ENCODE measurements at regions not wholly inside any gene's neighbourhood (a gene's known extent, or its start where the extent isn't known, plus 50 kb on each side); places are given as distances from the start of the nearest gene placed in this dataset.

DNA sequence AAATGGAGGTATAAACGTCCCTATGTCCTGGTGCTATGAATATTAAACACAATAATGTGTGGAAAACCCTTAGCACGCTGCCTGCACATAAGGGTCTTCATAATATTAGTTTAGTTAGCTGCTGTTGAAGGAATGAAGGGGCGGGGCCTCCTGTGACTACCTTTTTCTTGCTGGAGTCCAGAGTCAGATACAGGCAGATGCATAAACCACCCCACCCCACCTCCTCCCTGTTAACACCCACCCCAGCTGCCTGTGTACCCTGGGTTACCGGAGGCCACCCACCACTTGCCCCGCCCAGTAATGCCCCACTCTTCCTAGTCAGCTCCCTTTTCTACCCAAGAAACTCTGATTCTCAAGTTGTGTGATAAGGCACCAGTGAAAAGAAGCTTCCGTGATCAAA, 158.4 kb downstream of the EN1 start:
- Histone ChIP-seq H3K27ac (ENCODE audit: low read depth, low read length) (no peak overlapping the region), H3K9me3 (ENCODE audit: control insufficient read depth in 5 of 5, low read length in 5 of 5) (peaks cover 4 to 9% (median 7%) of the 10 kb centered on the region in 5 donors), H3K27me3 (ENCODE audit: control insufficient read depth in 5 of 5, insufficient read depth in 4 of 5, low read length in 5 of 5) (no peaks in the 10 kb centered on the region), H3K36me3 (ENCODE audit: control insufficient read depth in 5 of 5, insufficient read depth in 5 of 5, low read length in 5 of 5) (no peaks in the 10 kb centered on the region), H3K9ac (ENCODE audit: low read length in 5 of 5) (no peak overlapping the region), H3K4me1 (ENCODE audit: control insufficient read depth in 5 of 5, insufficient read depth in 5 of 5, low read length in 5 of 5) (no peaks in the 10 kb centered on the region), H3K4me3 (ENCODE audit: low read depth in 1 of 5, low read length in 5 of 5) (no peak overlapping the region)

DNA sequence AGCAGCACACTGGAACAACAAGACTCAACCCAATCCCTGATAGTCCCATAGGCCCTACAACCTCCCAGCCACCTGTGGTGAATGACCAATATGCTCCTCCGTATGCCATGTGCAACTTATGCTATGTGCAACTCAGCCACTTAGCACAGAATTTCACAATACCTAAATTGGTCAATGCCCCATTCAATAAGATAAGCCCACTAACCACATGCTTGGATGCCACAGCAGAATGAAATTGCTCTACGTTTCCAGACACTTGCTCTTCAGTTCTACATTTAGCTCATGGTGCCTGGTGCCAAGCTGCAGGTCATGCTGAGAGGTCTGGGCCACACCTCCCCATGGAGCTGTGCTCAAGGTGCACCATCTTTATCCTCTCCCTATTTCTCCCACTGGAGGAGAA, 159.8 kb downstream of the EN1 start:
- Histone ChIP-seq H3K9ac (ENCODE audit: low read length in 5 of 5) (no peak overlapping the region), H3K4me3 (ENCODE audit: low read depth in 1 of 5, low read length in 5 of 5) (no peak overlapping the region), H3K27me3 (ENCODE audit: control insufficient read depth in 5 of 5, insufficient read depth in 4 of 5, low read length in 5 of 5) (no peaks in the 10 kb centered on the region), H3K9me3 (ENCODE audit: control insufficient read depth in 5 of 5, low read length in 5 of 5) (peaks cover 4 to 9% (median 7%) of the 10 kb centered on the region in 5 donors), H3K27ac (ENCODE audit: low read depth, low read length) (no peak overlapping the region), H3K36me3 (ENCODE audit: control insufficient read depth in 5 of 5, insufficient read depth in 5 of 5, low read length in 5 of 5) (no peaks in the 10 kb centered on the region), H3K4me1 (ENCODE audit: control insufficient read depth in 5 of 5, insufficient read depth in 5 of 5, low read length in 5 of 5) (no peaks in the 10 kb centered on the region)

DNA sequence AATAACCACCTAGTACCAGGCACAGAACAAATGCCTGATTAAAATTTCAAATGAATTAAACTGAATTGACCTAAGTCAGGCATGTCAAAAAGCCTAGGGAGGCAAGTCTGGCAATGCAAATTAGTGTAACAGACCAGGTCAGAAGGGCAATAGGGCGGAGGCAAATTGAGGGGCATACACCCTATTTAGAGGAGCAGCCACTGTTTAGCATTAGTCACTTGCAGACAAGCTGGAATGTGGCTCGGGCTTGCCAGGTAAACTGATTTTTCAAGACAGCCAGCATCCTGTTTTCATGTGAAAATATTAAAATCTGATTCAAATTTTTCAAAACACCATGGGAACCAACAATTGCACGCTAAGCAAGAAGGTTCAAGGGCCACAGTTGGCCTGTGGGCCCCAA, 160.3 kb downstream of the EN1 start:
- Histone ChIP-seq H3K9ac (ENCODE audit: low read length in 5 of 5) (no peak overlapping the region), H3K27me3 (ENCODE audit: control insufficient read depth in 5 of 5, insufficient read depth in 4 of 5, low read length in 5 of 5) (no peaks in the 10 kb centered on the region), H3K27ac (ENCODE audit: low read depth, low read length) (no peak overlapping the region), H3K4me3 (ENCODE audit: low read depth in 1 of 5, low read length in 5 of 5) (no peak overlapping the region), H3K9me3 (ENCODE audit: control insufficient read depth in 5 of 5, low read length in 5 of 5) (peaks cover 4 to 9% (median 7%) of the 10 kb centered on the region in 5 donors), H3K4me1 (ENCODE audit: control insufficient read depth in 5 of 5, insufficient read depth in 5 of 5, low read length in 5 of 5) (no peaks in the 10 kb centered on the region), H3K36me3 (ENCODE audit: control insufficient read depth in 5 of 5, insufficient read depth in 5 of 5, low read length in 5 of 5) (no peaks in the 10 kb centered on the region)

DNA sequence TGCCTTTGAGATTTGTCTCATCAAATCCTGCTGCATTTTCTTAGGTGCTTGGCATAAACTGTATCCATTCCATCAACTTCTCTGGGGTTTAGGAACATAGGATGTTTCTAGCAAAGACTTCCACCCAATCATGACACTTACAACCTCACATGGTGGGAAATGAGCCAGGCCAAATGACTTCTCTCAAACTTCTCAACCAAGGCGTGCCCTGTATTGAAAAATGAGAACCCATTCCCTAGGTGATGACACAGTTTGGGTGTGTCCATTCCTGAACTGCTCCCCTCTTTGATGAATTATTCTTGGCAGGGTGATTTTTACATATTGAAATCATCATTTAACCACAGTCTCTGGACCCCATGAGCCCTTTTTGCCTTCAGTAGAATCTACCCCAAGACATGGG, 161.1 kb downstream of the EN1 start:
- H3K9me3 ChIP-seq (ENCODE audit: control insufficient read depth in 5 of 5, low read length in 5 of 5): peaks cover 3 to 6% (median 4%) of the 10 kb centered on the region in 5 donors
- H3K4me3 ChIP-seq (ENCODE audit: low read depth in 1 of 5, low read length in 5 of 5): no peak overlapping the region
- H3K27me3 ChIP-seq (ENCODE audit: control insufficient read depth in 5 of 5, insufficient read depth in 4 of 5, low read length in 5 of 5): no peaks in the 10 kb centered on the region
- no peak overlapping the region for H3K27ac ChIP-seq (ENCODE audit: low read depth, low read length)
- no peaks in the 10 kb centered on the region for H3K36me3 ChIP-seq (ENCODE audit: control insufficient read depth in 5 of 5, insufficient read depth in 5 of 5, low read length in 5 of 5)
- H3K4me1 ChIP-seq (ENCODE audit: control insufficient read depth in 5 of 5, insufficient read depth in 5 of 5, low read length in 5 of 5): no peaks in the 10 kb centered on the region
- H3K9ac ChIP-seq (ENCODE audit: low read length in 5 of 5): peak overlapping the region in 1 of 5 donors; percentile 19

DNA sequence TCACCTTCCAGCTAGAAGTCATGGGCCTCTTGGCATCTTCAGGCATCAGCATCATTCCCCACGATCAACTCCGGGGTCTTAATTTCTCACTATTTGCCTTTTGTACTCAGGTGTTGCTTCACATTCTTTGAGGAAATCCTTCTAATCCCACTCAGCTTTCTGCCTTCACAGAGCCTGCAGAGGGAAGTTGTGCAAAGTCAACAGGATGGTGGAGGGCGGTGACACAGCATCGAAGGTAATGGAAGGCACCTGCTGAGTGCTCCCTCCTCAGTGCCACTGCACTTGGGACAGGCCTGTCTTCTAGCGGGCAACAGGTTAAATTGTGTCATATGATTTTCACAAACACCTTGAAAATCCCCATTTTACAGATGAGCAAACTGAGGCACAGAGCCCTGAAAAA, 164.0 kb downstream of the EN1 start:
- Histone ChIP-seq H3K27me3 (ENCODE audit: control insufficient read depth in 5 of 5, insufficient read depth in 4 of 5, low read length in 5 of 5) (no peaks in the 10 kb centered on the region), H3K9me3 (ENCODE audit: control insufficient read depth in 5 of 5, low read length in 5 of 5) (no peaks in the 10 kb centered on the region)

DNA sequence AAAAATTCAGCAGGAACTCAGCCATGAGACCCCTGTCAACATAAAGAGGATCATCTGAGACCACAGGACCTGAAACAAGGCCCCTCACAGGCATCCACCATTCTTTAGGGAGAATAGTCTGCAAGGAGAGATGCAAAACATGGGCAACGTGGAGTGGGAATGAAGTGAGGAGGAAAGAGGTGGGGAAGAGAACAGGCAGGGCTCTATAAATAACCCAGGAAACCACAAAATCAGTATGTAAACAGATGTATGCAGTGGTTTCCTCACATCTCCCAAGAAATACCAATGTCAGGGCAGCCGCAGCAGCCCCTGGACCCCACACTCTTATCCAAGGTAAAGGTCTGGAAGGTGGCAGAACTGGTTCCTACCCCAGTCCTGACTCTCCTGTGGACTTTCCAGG, 168.5 kb downstream of the EN1 start:
- no peak overlapping the region for H3K27ac ChIP-seq (ENCODE audit: low read depth, low read length)
- no peaks in the 10 kb centered on the region for H3K36me3 ChIP-seq (ENCODE audit: control insufficient read depth in 5 of 5, insufficient read depth in 5 of 5, low read length in 5 of 5)
- no peaks in the 10 kb centered on the region for H3K9me3 ChIP-seq (ENCODE audit: control insufficient read depth in 5 of 5, low read length in 5 of 5)
- H3K27me3 ChIP-seq (ENCODE audit: control insufficient read depth in 5 of 5, insufficient read depth in 4 of 5, low read length in 5 of 5): no peaks in the 10 kb centered on the region
- no peak overlapping the region for H3K9ac ChIP-seq (ENCODE audit: low read length in 5 of 5)
- H3K4me3 ChIP-seq (ENCODE audit: low read depth in 1 of 5, low read length in 5 of 5): no peak overlapping the region
- no peaks in the 10 kb centered on the region for H3K4me1 ChIP-seq (ENCODE audit: control insufficient read depth in 5 of 5, insufficient read depth in 5 of 5, low read length in 5 of 5)

More for the DNA sequence above, 164.0 kb downstream of the EN1 start:
- no peaks in the 10 kb centered on the region for H3K36me3 ChIP-seq (ENCODE audit: control insufficient read depth in 5 of 5, insufficient read depth in 5 of 5, low read length in 5 of 5)
- H3K4me3 ChIP-seq (ENCODE audit: low read depth in 1 of 5, low read length in 5 of 5): no peak overlapping the region
- no peak overlapping the region for H3K9ac ChIP-seq (ENCODE audit: low read length in 5 of 5)
- no peaks in the 10 kb centered on the region for H3K4me1 ChIP-seq (ENCODE audit: control insufficient read depth in 5 of 5, insufficient read depth in 5 of 5, low read length in 5 of 5)
- no peak overlapping the region for H3K27ac ChIP-seq (ENCODE audit: low read depth, low read length)

DNA sequence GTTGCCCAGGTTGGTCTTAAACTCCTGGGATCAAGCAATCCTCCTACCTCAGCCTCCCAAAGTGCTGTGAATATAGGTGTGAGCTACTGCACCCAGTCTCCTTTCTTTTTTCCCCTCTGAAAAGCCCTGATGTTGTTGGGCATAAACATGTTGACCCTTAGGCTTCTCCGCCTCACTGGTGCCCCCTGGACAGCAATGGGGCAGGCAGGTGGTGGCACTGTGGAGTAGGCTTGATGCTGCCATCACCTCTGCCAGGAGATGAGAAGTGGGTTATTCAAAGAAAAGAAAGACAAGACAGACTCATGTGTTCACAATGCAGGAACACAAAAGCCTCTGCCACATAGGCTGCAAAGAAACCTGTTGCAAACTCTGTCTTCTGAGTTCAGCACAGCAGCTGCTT, 169.9 kb downstream of the EN1 start:
- Histone ChIP-seq H3K9me3 (ENCODE audit: control insufficient read depth in 5 of 5, low read length in 5 of 5) (no peaks in the 10 kb centered on the region), H3K27me3 (ENCODE audit: control insufficient read depth in 5 of 5, insufficient read depth in 4 of 5, low read length in 5 of 5) (no peaks in the 10 kb centered on the region), H3K4me1 (ENCODE audit: control insufficient read depth in 5 of 5, insufficient read depth in 5 of 5, low read length in 5 of 5) (no peaks in the 10 kb centered on the region), H3K36me3 (ENCODE audit: control insufficient read depth in 5 of 5, insufficient read depth in 5 of 5, low read length in 5 of 5) (no peaks in the 10 kb centered on the region), H3K9ac (ENCODE audit: low read length in 5 of 5) (no peak overlapping the region), H3K27ac (ENCODE audit: low read depth, low read length) (no peak overlapping the region), H3K4me3 (ENCODE audit: low read depth in 1 of 5, low read length in 5 of 5) (no peak overlapping the region)

DNA sequence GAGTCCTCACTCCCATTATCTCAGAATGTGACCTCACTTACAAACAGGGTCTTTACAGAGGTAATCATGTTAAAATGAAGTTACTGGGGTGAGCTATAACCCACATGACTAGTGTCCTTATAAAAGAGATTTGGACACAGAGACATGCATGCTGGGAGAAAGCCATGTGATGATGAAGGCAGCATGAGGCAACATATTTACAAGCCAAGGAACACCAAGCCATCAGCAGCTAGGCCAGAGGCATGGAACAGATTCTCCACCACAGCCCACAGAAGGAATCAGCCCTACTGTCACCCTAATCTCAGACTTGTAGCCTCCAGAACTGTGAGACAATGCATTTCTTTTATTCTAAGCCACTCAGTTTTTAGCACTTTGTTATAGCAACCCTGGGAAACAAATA, 171.9 kb downstream of the EN1 start:
- no peak overlapping the region for H3K4me3 ChIP-seq (ENCODE audit: low read depth in 1 of 5, low read length in 5 of 5)
- peaks cover 0 to 8% (median 6%) of the 10 kb centered on the region in 5 donors for H3K4me1 ChIP-seq (ENCODE audit: control insufficient read depth in 5 of 5, insufficient read depth in 5 of 5, low read length in 5 of 5)
- no peaks in the 10 kb centered on the region for H3K27me3 ChIP-seq (ENCODE audit: control insufficient read depth in 5 of 5, insufficient read depth in 4 of 5, low read length in 5 of 5)
- no peaks in the 10 kb centered on the region for H3K9me3 ChIP-seq (ENCODE audit: control insufficient read depth in 5 of 5, low read length in 5 of 5)
- no peak overlapping the region for H3K9ac ChIP-seq (ENCODE audit: low read length in 5 of 5)
- H3K27ac ChIP-seq (ENCODE audit: low read depth, low read length): no peak overlapping the region
- no peaks in the 10 kb centered on the region for H3K36me3 ChIP-seq (ENCODE audit: control insufficient read depth in 5 of 5, insufficient read depth in 5 of 5, low read length in 5 of 5)

DNA sequence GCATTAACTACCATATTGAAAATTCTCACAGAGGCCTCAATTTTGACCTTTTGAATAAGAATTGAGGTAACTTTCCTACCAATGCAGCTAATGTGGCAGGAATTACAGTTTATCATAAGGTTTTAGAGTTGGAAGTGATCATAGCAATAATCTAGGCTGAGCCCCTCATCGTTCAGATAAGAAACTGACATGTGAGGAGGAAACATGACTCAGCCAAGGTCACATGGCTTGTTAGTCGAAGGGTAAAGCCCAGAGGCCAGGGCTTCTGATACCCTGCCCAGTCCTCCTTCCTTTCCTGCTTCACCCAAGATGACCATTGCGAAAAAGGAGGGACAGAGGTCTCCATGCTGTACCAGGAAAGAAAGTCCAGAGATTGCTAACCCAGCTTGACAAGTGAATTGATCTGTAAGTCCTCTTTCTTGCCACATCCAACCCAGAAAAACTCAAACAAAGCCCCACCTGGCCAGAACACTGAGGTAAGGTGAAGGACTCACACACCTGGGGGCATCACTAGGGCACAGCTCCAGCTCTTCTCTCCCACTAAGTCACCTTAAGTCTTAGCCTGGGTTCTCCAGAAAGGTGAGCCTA, 174.8 kb downstream of the EN1 start:
- no peak overlapping the region for H3K9ac ChIP-seq (ENCODE audit: low read length in 5 of 5)
- H3K9me3 ChIP-seq (ENCODE audit: control insufficient read depth in 5 of 5, low read length in 5 of 5): no peaks in the 10 kb centered on the region
- no peaks in the 10 kb centered on the region for H3K36me3 ChIP-seq (ENCODE audit: control insufficient read depth in 5 of 5, insufficient read depth in 5 of 5, low read length in 5 of 5)
- no peaks in the 10 kb centered on the region for H3K27me3 ChIP-seq (ENCODE audit: control insufficient read depth in 5 of 5, insufficient read depth in 4 of 5, low read length in 5 of 5)
- H3K4me3 ChIP-seq (ENCODE audit: low read depth in 1 of 5, low read length in 5 of 5): no peak overlapping the region
- H3K27ac ChIP-seq (ENCODE audit: low read depth, low read length): no peak overlapping the region
- H3K4me1 ChIP-seq (ENCODE audit: control insufficient read depth in 5 of 5, insufficient read depth in 5 of 5, low read length in 5 of 5): peaks cover 0 to 26% (median 19%) of the 10 kb centered on the region in 5 donors

DNA sequence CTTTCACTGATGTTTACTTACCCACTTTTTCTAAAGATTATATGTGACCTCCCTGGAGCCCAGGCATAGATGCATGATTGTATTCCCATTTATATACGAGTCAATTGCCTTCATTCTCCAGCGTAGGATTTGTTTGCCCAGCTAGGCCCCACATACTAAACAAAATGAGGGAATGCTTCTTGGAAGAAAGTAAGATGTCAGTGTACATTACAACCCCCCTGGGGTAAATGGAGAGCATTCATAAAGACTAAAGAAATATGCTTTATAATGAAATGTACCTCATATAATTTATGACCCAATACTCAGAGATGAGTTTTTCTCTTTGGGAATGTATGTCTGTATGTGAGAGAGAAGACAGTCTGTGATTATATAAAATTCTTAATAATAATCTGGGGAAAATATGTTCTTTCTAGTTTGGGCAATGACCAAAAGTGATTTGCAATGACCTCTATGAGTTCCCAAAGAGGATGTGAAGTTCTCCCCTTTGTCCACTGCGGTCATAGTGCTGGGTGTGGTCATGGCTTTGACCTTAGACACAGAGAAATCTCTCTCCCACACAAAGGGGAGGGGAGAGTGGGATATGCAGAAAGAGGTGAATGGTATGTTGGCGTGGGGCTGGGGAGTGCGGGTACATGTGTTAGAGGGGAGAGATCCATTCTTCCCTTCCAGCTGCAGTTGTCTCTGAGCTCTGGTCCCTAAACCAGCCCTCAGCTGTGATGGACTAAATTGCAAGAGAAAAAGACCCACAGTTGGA, 175.6 kb downstream of the EN1 start:
- H3K27ac ChIP-seq (ENCODE audit: low read depth, low read length): no peak overlapping the region
- H3K27me3 ChIP-seq (ENCODE audit: control insufficient read depth in 5 of 5, insufficient read depth in 4 of 5, low read length in 5 of 5): no peaks in the 10 kb centered on the region
- H3K9me3 ChIP-seq (ENCODE audit: control insufficient read depth in 5 of 5, low read length in 5 of 5): no peaks in the 10 kb centered on the region
- H3K9ac ChIP-seq (ENCODE audit: low read length in 5 of 5): no peak overlapping the region
- H3K4me1 ChIP-seq (ENCODE audit: control insufficient read depth in 5 of 5, insufficient read depth in 5 of 5, low read length in 5 of 5): peaks cover 0 to 26% (median 19%) of the 10 kb centered on the region in 5 donors
- H3K36me3 ChIP-seq (ENCODE audit: control insufficient read depth in 5 of 5, insufficient read depth in 5 of 5, low read length in 5 of 5): no peaks in the 10 kb centered on the region
- H3K4me3 ChIP-seq (ENCODE audit: low read depth in 1 of 5, low read length in 5 of 5): no peak overlapping the region
